Stimulated activated CD8-positive, alpha-beta memory T cell treated with anti-CD3 and anti-CD28 coated beads, Interleukin-15, amount 100 ng/mL, for 48 hours (primary cell): ENCODE measurements at regions not wholly inside any gene's neighbourhood (a gene's known extent, or its start where the extent isn't known, plus 50 kb on each side); places are given as distances from the start of the nearest gene placed in this dataset.
"Not testable (repeated sequence)": the region's sequence is repeated elsewhere in the genome, so short reads cannot be mapped to it uniquely, and the experiment has no call there.

Experiments
- DNase-seq, 2 donors: peaks; one replicate each; pipeline ENCODE4 v3.0.0-alpha.2; 2020; ENCODE audit warnings: low read depth in 2 of 2

DNA sequence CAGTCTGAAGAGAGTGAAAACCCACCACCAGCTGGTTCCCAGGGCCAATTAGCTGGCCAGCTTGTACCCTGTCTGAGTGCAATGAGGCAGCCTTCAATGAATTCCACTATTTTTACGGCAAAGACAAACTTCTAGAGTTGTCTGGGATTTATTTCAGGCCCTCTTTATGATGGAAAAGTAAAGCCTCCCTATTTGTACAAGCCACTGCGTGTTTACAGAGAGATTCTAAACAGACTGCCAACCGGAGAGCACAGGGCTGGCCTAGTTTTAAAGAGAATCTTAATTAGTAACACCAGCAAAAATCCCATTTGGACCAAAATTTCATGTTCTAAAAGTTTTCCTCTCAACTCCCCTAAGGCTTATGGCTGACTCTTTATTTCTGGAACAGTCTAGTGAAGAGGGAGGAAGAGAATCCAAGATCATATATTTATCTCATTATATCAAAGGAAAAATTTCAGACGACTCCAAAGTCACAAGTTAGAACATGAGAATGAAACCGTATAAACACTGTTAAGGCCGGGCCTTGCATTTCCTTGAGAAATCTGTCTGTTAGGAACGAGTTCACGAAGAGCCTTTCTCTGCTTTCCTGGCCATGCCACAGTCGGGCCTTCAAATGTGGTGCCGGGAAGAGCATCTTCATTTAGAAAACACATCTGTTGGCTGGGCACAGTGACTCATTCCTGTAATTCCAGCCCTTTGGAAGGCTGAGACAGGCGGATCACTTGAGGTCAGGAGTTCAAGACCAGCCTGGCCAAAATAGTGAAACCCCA, 724.6 kb upstream of the NRP1 start:
- DNase-seq = no peak

DNA sequence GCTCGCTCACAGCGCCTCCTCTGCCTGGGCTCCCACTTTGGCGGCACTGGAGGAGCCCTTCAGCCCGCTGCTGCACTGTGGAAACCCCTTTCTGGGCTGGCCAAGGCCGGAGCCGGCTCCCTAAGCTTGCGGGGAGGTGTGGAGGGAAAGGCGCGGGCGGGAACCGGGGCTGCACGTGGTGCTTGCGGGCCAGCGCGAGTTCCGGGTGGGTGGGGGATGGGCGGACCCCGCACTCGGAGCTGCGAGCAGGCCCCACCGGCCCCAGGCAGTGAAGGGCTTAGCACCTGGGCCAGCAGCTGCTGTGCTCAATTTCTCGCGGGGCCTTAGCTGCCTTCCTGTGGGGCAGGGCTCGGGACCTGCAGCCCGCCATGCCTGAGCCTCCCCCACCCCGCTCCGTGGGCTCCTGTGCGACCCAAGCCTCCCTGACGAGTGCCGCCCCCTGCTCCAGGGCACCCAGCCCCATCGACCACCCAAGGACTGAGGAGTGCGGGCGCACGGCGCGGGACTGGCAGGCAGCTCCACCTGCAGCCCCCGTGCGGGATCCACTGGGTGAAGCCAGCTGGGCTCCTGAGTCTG, 721.0 kb upstream of the NRP1 start:
- DNase-seq = not testable (repeated sequence)

DNA sequence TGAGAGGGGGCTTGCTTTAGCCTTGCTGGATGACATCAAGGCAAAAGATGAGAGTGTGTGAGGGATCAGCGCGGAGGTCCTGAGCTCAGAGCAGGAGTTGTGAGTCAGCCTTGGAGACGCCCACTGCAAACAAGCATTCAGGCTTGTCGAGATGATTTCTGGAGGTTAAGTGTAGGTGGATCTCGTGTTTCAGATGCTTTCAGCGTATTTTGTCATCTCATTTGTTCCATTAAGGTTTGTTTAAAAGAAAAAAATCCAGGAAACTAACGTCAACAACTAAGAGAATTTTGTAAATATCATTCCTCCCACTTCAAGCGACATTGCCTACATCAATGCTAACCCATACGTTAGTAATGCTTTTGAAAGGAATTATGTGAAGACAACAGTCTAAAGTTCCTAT, 715.4 kb upstream of the NRP1 start:
- peak in 1 of 2 donors; percentile 4 for DNase-seq

DNA sequence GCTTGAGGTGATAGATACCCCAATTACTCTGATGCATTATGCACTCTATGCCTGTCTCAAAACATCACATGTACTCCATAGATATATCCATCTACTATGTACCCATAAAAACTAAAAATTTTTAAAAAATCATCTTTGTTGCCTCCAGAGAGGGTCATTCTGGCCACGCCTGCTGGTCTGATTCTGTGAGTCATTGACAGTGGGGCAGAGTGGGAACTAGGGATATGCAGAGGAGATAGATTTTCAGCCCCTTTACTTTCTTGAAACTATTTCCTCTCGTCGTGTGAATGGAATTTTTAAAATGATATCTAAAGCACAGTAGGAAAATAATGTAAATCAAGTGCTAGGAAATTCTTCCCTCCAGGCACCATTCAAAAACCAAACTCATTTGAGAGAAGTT, 715.0 kb upstream of the NRP1 start:
- DNase-seq = no peak

DNA sequence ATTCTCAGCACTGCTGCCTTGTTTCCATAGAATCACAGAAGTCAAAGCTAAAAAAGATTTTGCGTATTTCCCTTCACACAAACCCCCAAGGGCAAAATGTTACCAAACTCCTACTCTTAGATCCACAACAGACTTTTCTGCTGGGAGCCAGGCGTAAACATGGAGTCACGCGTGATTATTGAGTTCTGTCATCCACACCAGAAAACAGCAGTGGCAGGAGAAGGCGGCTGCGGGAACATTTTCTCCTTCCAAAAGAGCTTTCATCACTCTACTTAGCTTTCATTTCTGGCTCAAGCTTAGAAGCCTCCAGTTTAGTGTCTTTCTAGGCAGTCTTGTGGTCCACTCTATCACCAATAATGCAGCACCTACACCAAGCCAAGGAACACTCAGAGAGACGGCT, 712.9 kb upstream of the NRP1 start:
- no peak for DNase-seq

DNA sequence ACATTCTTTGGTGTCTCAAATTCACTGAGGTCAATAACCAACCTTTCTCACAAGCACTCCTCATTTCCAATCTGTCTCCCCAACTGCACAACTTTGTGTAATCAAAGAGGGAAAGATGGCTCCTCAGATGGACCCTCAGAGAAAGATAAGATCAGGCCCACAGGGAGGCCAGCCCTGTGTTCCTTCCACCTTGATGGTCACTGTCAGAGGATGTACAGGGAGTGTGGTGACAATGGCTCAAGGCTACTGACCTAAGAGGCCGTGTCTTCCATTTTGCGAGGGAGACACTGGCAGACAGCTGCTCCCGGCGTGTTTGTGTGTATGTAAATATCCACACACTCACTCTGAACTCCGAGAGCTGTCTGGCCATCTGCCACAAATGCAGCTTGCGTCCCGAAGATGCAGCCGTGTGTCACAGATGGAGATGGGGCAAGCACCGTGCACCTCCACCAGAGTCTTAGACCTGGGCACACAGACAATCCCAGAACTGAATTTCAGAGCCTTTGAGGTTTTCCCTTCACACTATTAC, 712.1 kb upstream of the NRP1 start:
- no peak for DNase-seq

DNA sequence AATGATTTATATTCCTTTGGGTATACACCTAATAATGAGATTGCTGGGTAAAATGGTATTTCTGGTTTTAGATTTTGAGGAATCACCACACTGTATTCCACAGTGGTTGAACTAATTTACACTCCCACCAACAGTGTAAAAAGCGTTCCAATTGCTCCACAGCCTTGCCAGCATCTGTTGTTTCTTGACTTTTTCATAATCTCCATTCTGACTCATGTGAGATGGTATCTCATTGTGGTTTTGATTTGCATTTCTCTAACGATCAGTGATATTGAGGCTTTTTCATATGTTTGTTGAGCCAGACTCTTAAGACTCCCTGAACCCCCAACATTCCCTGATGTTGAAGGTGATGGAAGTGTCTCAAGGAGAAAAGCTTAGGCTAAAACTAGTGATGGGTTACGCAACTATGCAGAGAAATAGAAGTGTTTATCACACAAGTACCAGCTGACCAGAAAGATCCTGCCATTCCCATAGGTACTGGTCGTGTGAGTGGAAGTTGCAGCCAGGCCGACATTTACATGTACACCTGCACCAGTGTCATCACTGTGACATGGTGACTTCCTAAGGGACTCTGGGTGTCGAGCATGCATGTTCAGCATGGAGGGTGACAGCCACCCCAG, 711.2 kb upstream of the NRP1 start:
- no peak for DNase-seq

DNA sequence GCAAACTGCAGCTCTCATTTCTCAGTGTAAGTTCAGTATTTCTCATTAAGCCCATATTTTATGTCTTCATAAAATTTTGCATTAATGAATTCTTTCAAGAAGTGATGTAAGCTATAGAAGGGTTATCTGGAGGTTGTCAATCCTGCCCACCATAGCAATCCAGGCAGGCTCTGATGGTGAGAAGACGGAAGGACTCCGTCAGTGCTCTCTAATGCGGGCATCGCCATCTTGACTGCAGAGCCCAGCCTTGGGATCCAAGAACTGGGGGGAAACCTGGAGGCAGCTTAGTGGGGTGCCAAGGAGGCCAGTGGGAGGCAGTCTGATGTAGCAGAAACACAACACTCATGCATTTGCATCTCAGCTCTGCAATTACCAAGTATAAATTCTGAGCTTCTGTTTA, 707.4 kb upstream of the NRP1 start:
- no peak for DNase-seq

DNA sequence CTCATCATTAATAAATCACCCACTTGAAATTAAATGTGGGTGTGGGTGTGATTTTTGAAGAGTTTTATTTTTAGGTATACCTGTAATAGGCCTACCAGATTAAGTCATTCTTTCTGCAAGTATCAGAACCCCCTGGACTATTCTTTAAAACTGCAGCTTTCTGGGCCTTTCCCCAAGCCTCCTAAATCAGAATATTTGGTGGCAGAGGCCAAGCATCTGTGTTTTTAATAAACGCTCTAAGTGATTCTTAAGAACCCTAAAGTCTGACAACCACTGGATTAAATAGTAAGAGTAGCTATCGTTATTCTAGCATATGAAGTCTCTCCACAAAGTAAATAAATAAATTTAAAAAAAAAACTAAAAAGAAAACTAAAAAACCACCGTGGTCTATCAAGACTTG, 703.0 kb upstream of the NRP1 start:
- no peak for DNase-seq

DNA sequence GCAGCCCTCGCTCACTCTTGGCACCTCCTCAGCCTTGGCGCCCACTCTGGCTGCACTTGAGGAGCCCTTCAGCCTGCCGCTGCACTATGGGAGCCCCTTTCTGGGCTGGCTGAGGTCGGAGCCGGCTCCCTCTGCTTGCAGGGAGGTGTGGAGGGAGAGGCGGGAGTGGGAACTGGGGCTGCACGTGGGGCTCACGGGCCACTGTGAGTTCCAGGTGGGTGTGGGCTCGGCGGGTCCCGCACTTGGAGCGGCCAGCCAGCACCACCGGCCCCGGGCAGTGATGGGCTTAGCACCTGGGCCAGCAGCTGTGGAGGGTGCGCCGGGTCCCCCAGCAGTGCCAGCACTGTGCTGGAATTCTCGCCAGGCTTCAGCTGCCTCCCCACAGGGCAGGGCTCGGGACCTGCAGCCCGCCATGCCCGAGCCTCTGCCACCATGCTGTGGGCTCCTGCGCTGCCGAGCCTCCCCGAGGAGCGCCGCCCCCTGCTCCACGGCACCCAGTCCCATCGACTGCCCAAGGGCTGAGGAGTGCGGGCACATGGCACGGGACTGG, 700.8 kb upstream of the NRP1 start:
- not testable (repeated sequence) for DNase-seq

DNA sequence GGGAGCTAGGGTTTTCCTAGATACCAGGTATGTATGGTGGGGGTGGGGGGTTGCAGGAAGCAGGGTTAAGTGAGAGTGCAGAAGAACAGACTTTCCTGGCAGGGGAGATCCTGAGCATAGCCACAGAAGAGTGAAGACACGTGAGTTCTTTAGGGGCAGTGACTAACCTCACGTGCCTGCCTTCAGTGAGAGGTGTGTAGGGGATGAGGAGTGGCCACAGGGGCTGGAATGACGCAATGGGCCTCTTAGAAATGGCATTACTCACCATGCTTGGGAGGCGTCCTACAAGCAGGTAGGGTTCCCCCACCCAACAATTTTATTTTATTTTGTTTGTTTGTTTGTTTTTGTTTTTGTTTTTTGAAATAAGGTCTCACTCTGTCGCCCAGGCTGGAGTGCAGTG, 698.6 kb upstream of the NRP1 start:
- no peak for DNase-seq

DNA sequence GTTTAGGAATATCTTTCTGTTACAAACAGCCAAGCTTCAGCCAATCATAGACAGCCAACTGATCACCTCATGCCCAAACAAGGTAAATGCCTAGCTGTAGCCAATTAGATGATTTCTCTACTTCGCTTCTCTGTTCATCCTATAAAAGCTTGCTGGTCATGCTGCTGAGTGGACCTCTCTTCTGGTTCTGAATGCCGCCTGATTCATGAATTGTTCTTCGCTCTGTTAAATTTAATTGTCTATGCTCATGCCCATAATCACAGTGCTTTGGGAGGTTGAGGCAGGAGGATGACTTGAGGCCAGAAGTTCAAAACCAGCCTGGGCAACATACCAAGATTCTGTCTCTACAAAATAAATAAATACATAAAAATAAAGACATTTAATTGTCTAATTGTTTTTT, 698.1 kb upstream of the NRP1 start:
- DNase-seq = no peak

DNA sequence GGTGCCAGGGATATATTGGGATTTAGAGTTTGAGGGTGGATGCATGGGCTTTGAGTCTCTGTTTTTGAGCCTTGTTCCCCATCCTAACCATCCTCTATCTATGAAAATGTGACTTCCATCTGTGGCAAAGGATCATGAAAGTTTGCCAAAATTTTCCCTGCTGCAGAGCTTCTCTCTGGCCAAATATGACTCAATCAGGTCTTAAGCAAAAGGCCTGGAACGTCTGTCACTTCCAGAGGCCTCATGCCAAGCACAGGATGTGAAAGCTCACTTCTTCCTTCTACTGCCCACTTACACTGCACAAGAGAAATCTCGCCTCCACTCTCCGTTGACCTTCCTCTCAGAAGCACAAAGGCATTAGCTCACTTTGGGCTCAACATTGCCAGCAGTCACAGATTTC, 696.9 kb upstream of the NRP1 start:
- no peak for DNase-seq

DNA sequence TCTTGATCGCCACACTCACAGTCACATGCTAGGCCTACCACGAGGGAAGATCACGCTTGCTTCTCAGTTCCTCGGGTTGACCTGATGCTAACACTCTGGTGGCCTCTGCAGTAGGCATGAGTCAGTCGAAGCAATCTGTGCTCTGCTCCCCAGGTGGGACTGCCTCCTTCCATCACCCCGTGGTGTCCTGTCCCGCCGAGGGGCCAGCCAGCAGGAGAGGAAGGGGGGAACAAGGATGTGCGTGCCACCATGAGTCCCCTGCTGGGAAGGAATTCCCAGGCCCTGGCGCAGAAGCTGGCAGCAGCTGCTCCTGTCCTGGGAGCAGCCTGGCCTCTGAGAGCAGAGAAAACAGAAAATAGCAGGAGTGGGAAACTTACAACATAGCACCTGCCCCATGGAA, 695.0 kb upstream of the NRP1 start:
- no peak for DNase-seq

DNA sequence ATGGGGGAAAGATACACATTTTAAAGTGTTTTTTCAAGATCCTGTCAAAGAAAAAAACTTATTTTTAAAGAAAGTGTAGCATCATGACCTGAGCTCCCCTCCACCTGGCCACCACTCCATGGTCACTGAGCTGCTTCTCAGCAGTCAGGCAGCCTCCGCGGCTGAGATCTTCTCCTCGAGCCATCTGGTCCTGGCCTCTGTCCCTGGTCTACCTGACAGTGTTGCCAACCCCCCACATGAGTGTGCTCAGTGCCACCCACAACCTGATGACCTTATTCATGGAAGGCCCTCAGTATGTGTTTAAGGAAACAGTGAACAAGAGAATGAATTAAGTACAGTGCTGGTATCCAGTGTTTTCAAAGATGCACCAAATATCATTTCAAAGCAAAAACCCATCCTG, 694.5 kb upstream of the NRP1 start:
- DNase-seq = no peak

DNA sequence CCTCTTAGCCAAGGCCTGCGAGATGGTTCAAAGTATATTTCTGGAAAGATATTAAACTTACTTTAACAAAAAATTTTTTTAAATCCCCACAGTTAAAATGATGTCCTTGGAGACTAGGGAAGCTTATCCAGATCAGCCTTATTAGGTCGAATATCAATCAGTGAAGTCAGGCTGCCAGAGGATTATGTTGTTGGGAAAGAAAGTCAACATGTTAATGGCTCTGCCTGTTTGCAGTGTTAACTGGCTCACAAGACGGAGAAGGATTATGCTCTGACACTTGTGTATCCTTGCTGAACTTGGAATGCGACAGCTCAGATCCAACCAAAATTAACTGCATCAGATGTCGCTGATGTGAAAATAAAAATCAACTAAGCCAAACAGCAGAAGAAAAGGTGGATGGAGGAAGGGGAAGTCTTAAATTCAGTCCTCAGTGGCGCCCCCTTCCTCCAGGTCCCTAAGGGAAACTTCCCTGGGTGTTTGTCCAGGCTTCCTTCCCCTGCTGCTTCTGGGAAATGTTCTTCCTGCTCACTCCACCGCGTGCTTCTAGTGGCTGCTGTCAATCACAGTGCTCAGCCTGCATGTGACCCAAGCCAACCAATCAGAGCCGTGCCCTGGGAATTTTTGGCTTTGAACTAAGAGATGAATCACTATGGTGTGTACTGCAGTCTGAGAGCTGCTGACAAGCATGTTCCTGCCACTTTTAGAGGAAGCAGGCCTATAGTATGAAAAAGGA, 690.4 kb upstream of the NRP1 start:
- no peak for DNase-seq

DNA sequence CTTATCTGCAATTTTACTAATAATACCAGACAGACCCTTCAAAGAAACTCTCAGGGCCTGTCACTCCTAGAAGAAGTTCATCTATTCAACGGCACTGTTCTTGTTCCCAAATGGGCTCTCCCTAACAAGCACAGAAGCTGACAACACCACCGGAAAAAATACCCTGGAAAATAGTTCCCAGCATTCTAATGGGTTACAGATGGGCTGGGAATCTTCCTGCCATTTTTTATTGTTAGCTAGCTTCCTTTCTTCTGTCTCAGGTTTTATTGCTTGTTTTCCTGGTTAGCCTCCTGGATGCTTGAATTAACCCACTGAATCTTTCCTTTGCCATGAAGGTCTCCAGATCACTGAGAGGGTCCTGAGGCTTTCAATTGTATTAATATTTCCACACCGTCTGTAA, 689.8 kb upstream of the NRP1 start:
- no peak for DNase-seq

DNA sequence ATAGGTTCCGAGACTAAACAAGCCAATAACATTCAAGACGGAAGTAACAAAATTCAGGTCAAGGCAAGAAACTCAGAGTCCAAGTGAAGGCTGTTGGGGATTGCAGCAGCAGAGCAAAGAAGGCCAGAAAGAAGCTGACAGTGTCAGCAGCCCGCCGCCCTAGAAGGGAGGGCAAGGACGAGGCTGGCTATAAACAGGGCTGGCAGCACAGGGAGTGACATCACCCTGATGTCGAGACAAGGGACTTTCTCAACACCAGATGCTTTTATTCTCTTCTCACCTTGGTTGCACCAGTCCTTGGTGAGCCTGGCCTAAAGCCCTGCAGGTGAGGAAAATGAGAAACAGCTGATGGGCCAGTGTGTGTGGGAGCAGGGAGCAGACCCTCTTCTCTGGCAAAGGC, 687.7 kb upstream of the NRP1 start:
- no peak for DNase-seq

DNA sequence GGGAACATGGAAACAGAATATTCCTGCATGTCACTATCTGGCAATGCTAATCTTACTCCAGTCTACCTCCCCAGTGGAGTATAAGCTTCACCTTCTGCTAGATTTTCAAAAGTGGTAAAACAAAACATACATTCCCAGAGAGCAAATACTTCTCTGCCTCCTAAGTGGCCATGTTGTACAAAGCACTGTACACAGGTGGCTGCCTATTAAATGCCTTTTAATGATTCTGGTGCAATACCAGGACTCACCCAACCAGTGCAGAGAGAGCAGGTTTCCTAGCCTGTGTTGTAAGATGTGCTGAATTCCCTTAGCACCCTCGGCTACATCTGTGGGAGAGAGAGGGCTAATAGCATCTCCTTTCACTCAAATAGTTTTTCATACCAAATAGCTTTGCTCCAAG, 684.3 kb upstream of the NRP1 start:
- DNase-seq = no peak

DNA sequence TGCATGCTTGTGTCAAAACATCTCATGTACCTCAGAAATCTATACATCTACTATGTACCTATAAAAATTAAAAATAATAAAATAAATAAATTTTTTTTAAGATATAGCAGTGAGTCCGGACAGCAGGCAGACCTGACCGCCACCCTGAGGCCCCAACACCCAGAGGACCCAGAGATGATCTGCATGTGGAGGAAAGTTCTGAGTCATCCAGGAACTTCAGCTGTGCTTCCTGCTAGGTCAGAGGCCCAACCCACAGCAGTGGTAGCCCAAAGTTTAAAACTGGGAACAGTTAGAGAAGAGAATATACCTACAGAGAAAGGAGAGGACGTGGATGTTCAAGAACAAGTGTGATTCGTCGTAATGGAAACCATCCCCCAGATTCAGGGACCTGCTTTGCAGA, 683.7 kb upstream of the NRP1 start:
- no peak for DNase-seq

DNA sequence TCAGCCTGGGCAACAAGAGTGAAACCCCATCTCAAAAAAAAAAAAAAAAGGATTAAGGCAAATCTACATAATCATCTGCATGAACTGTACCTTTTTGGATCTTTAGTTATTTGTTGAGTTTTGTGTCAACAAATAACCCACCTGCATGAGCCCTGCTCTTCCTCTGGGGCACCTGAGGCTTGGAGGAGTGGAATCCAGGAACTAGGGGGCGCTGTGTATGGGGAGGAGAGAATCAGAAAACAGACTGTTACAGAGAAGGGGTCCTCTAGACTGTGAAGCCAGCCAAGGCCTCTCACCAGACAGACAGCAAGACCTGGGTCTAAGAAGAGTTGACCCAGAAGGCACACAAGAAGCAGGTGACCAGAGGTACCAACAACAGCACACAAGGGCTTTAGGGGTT, 682.8 kb upstream of the NRP1 start:
- DNase-seq = no peak

DNA sequence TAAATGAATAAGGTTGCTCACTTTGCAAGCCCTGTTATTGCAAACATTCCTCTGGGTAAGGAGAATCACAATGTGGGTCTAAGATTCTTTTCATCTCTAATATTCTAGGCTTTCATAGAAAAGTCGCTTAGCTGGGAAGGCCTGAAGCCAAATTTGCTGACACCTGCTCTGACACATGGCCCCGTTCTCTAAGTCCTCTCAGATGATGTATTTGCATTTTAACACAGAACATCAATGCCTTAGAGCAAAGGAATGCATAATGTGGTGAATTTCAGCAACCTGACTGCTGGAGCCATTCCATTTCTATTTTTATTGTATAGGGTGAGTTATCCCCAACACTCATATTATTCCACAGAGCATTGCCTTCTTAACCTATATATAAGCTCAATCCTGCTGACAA, 682.1 kb upstream of the NRP1 start:
- no peak for DNase-seq
